Occipital lobe (tissue), 1 donor: ENCODE measurements at regions not wholly inside any gene's neighbourhood (a gene's known extent, or its start where the extent isn't known, plus 50 kb on each side); places are given as distances from the start of the nearest gene placed in this dataset.

Experiments
- DNase-seq: peaks from one replicate; lab custom pipeline; 2025; lab: John Stamatoyannopoulos, UW

GRCh38 chr12:126792411-126792810 is 1474.6 kb upstream of the TMEM132C start:
- no peak for DNase-seq

GRCh38 chr12:126797525-126797924 is 1469.4 kb upstream of the TMEM132C start:
- no peak for DNase-seq

GRCh38 chr12:126798449-126798848 is 1468.5 kb upstream of the TMEM132C start:
- DNase-seq, result no peak

- DNase-seq, result no peak
Observed at GRCh38 chr12:126807312-126807865, 1459.6 kb upstream of the TMEM132C start.

- DNase-seq, result no peak
Observed at GRCh38 chr12:126811391-126811790, 1455.6 kb upstream of the TMEM132C start.

GRCh38 chr12:126819554-126819953 is 1447.4 kb upstream of the TMEM132C start:
- no peak for DNase-seq

GRCh38 chr12:126830778-126831680 is 1435.9 kb upstream of the TMEM132C start:
- no peak for DNase-seq

GRCh38 chr12:126837697-126838096 is 1429.3 kb upstream of the TMEM132C start:
- DNase-seq, result no peak

- no peak for DNase-seq
Observed at GRCh38 chr12:126843915-126844669, 1422.9 kb upstream of the TMEM132C start.

- DNase-seq, result no peak
Observed at GRCh38 chr12:126847005-126847629, 1419.9 kb upstream of the TMEM132C start.

- no peak for DNase-seq
Observed at GRCh38 chr12:126855768-126856167, 1411.2 kb upstream of the TMEM132C start.

GRCh38 chr12:126856958-126857357 is 1410.0 kb upstream of the TMEM132C start:
- DNase-seq, result no peak

GRCh38 chr12:126858560-126858959 is 1408.4 kb upstream of the TMEM132C start:
- DNase-seq, result no peak

GRCh38 chr12:126860210-126860609 is 1406.8 kb upstream of the TMEM132C start:
- no peak for DNase-seq

GRCh38 chr12:126862500-126862899 is 1404.5 kb upstream of the TMEM132C start:
- no peak for DNase-seq

GRCh38 chr12:126869644-126870043 is 1397.3 kb upstream of the TMEM132C start:
- DNase-seq, result no peak

- DNase-seq, result no peak
Observed at GRCh38 chr12:126873701-126874100, 1393.3 kb upstream of the TMEM132C start.

GRCh38 chr12:126874427-126875026 is 1392.4 kb upstream of the TMEM132C start:
- DNase-seq, result peak; percentile 48

- no peak for DNase-seq
Observed at GRCh38 chr12:126879842-126880241, 1387.1 kb upstream of the TMEM132C start.

- no peak for DNase-seq
Observed at GRCh38 chr12:126883697-126884096, 1383.3 kb upstream of the TMEM132C start.

GRCh38 chr12:126889501-126889900 is 1377.5 kb upstream of the TMEM132C start:
- no peak for DNase-seq
